ENCODE measurements at regions not wholly inside any gene's neighbourhood (a gene's known extent, or its start where the extent isn't known, plus 50 kb on each side); places are given as distances from the start of the nearest gene placed in this dataset.
A peak's percentile ranks its signal among the peaks of the same experiment; 100 is the strongest.

DNA sequence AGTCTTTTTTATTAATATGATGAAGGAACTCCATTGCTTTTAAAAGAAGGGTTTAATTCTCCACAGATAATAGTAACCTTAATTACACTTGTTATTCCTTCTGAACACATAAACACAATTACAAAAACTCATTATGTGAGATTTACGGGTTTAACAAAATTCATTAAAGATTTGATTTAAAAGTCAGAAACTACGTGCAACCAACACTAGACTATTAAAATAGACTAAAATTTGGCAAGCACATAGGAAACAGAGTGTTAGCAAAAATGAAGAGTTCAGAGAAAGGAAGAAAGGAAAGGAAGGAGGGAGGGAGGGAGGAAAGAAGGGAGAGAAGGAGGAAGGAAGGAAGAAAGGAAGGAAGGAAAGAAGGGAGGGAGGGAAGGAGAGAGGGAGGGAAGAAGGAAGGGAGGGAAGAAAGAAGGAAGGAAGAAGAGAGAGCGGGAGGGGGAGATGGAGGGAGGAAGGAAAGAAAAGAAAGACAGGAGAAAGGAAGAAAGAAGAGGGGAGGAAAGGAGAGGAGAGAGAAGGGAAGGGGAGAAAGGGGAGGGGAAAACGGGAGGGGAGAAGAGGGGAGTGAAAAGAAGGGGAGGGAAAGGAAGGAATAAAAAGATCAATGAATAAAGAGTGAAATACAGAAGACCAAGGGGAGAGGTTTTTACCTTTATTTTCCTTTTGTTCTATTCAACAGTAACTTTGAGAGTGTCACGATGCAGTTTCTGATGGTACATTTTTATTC is 123.4 kb upstream of the LYPLAL1 start:
- Histone ChIP-seq H3K4me2 (ENCODE audit: low read depth, low read length) (no peak overlapping the region), H3K9ac (ENCODE audit: insufficient read depth, low read depth, low read length) (no peak overlapping the region), H3K79me2 (ENCODE audit: insufficient read depth, low read length) (no peaks in the 10 kb centered on the region), H3K4me1 (ENCODE audit: insufficient read depth, low read length) (no peaks in the 10 kb centered on the region), H4K20me1 (ENCODE audit: insufficient read depth, low read length) (no peaks in the 10 kb centered on the region), H3K27ac (ENCODE audit: extremely low read length, insufficient read depth, low read length) (no peak overlapping the region), H3K4me3 (replicated peaks in 1 of 3; ENCODE audit: insufficient read depth in 1 of 3, low read depth in 2 of 3, low read length in 3 of 3) (no peak overlapping the region), H3K9me3 (ENCODE audit: low read length) (no peaks in the 10 kb centered on the region), H3K27me3 (ENCODE audit: control insufficient read depth in 1 of 2, insufficient read depth in 2 of 2, low read length in 2 of 2) (no peaks in the 10 kb centered on the region), H2AFZ (ENCODE audit: low read length) (no peak overlapping the region), H3K36me3 (replicated peaks in 1 of 2; ENCODE audit: control insufficient read depth in 1 of 2, insufficient read depth in 2 of 2, low read length in 2 of 2) (no peaks in the 10 kb centered on the region)
- BruUV-seq (replicated peaks), result no TSS peak
- ATAC-seq, result no peak
- no peak for DNase-seq (ENCODE audit: low spot score)
- in situ Hi-C loops (cut with HindIII; ENCODE audit: extremely low pct_ligation_motif_present, low pct_unique_long_range_greater_than_20kb), result no loop called here
- peak; percentile 91 for TF ChIP-seq HNRNPK (IDR thresholded peaks at IDR 0.05; ENCODE audit: low read depth, low read length, poor library complexity, severe bottlenecking)
- no peak for TF ChIP-seq ZNF598 (CRISPR knock-in tag; IDR thresholded peaks at IDR 0.05; ENCODE audit: borderline replicate concordance)
- intact Hi-C loops (cut with micrococcal nuclease; ENCODE audit: unreplicated experiment), result no loop called here
- WGBS (ENCODE audit: low lambda C conversion rate), result 10% methylated on average over 5 of the region's 5 CpGs
- no peak for FAIRE-seq
- CTCF ChIA-PET (ENCODE audit: low intra/inter-chr PET ratio, low total read pairs), result no interaction called here
- POLR2A ChIA-PET, result no interaction called here

DNA sequence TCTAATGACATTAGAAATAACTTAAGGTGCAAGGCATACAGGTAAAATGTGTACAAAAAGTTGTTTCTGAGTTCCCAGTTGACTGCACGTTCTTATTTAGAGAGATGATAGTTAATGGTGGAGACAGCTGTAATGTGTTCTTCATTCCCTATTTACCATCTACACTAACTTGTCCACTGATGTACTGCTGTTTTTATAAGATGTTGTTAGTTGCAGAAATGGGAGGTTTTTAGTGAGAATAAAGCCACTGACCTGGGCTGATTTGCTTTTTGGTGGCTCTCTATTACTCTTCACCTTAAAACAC is 122.9 kb upstream of the LYPLAL1 start:
- in situ Hi-C loops (cut with HindIII; ENCODE audit: extremely low pct_ligation_motif_present, low pct_unique_long_range_greater_than_20kb), result no loop called here
- ATAC-seq (no peak), DNase-seq (ENCODE audit: low spot score) (no peak), FAIRE-seq (no peak)
- H3K27ac ChIP-seq (ENCODE audit: extremely low read length, insufficient read depth, low read length), result no peak overlapping the region
- WGBS (ENCODE audit: low lambda C conversion rate), result 5% methylated on average over 1 of the region's 1 CpG
- H3K4me1 ChIP-seq (ENCODE audit: insufficient read depth, low read length), result no peaks in the 10 kb centered on the region
- intact Hi-C loops (cut with micrococcal nuclease; ENCODE audit: unreplicated experiment), result no loop called here
- BruUV-seq (replicated peaks), result no TSS peak
- no peaks in the 10 kb centered on the region for H3K27me3 ChIP-seq (ENCODE audit: control insufficient read depth in 1 of 2, insufficient read depth in 2 of 2, low read length in 2 of 2)
- ChIA-PET CTCF (ENCODE audit: low intra/inter-chr PET ratio, low total read pairs) (no interaction called here), POLR2A (no interaction called here)
- H3K4me3 ChIP-seq (replicated peaks in 1 of 3; ENCODE audit: insufficient read depth in 1 of 3, low read depth in 2 of 3, low read length in 3 of 3), result no peak overlapping the region
- H2AFZ ChIP-seq (ENCODE audit: low read length), result no peak overlapping the region
- no peak overlapping the region for H3K9ac ChIP-seq (ENCODE audit: insufficient read depth, low read depth, low read length)
- no peaks in the 10 kb centered on the region for H3K36me3 ChIP-seq (replicated peaks in 1 of 2; ENCODE audit: control insufficient read depth in 1 of 2, insufficient read depth in 2 of 2, low read length in 2 of 2)
- no peak overlapping the region for H3K4me2 ChIP-seq (ENCODE audit: low read depth, low read length)
- no peaks in the 10 kb centered on the region for H3K9me3 ChIP-seq (ENCODE audit: low read length)
- H4K20me1 ChIP-seq (ENCODE audit: insufficient read depth, low read length), result no peaks in the 10 kb centered on the region
- no peaks in the 10 kb centered on the region for H3K79me2 ChIP-seq (ENCODE audit: insufficient read depth, low read length)
- TF ChIP-seq CBFB (CRISPR knock-in tag; IDR thresholded peaks at IDR 0.05) (no peak), TCF7L2 (IDR thresholded peaks at IDR 0.05; ENCODE audit: low read depth, low read length) (no peak), TOPORS (CRISPR knock-in tag; IDR thresholded peaks at IDR 0.05) (no peak), SP4 (CRISPR knock-in tag; IDR thresholded peaks at IDR 0.05) (no peak), ISL2 (CRISPR knock-in tag; IDR thresholded peaks at IDR 0.05) (no peak), RFXAP (CRISPR knock-in tag; IDR thresholded peaks at IDR 0.05; ENCODE audit: borderline replicate concordance) (no peak)
- TF ChIP-seq, protein P1, sequence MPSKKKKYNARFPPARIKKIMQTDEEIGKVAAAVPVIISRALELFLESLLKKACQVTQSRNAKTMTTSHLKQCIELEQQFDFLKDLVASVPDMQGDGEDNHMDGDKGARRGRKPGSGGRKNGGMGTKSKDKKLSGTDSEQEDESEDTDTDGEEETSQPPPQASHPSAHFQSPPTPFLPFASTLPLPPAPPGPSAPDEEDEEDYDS (CRISPR knock-in tag; IDR thresholded peaks at IDR 0.05), result no peak
- TF ChIP-seq, protein P2, sequence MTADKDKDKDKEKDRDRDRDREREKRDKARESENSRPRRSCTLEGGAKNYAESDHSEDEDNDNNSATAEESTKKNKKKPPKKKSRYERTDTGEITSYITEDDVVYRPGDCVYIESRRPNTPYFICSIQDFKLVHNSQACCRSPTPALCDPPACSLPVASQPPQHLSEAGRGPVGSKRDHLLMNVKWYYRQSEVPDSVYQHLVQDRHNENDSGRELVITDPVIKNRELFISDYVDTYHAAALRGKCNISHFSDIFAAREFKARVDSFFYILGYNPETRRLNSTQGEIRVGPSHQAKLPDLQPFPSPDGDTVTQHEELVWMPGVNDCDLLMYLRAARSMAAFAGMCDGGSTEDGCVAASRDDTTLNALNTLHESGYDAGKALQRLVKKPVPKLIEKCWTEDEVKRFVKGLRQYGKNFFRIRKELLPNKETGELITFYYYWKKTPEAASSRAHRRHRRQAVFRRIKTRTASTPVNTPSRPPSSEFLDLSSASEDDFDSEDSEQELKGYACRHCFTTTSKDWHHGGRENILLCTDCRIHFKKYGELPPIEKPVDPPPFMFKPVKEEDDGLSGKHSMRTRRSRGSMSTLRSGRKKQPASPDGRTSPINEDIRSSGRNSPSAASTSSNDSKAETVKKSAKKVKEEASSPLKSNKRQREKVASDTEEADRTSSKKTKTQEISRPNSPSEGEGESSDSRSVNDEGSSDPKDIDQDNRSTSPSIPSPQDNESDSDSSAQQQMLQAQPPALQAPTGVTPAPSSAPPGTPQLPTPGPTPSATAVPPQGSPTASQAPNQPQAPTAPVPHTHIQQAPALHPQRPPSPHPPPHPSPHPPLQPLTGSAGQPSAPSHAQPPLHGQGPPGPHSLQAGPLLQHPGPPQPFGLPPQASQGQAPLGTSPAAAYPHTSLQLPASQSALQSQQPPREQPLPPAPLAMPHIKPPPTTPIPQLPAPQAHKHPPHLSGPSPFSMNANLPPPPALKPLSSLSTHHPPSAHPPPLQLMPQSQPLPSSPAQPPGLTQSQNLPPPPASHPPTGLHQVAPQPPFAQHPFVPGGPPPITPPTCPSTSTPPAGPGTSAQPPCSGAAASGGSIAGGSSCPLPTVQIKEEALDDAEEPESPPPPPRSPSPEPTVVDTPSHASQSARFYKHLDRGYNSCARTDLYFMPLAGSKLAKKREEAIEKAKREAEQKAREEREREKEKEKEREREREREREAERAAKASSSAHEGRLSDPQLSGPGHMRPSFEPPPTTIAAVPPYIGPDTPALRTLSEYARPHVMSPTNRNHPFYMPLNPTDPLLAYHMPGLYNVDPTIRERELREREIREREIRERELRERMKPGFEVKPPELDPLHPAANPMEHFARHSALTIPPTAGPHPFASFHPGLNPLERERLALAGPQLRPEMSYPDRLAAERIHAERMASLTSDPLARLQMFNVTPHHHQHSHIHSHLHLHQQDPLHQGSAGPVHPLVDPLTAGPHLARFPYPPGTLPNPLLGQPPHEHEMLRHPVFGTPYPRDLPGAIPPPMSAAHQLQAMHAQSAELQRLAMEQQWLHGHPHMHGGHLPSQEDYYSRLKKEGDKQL (CRISPR knock-in tag; IDR thresholded peaks at IDR 0.05; ENCODE audit: low read depth), result no peak

All from HepG2 (cell line).